ENCODE measurements at regions not wholly inside any gene's neighbourhood (a gene's known extent, or its start where the extent isn't known, plus 50 kb on each side); places are given as distances from the start of the nearest gene placed in this dataset.
"Not testable (repeated sequence)": the region's sequence is repeated elsewhere in the genome, so short reads cannot be mapped to it uniquely, and the experiment has no call there.

DNA sequence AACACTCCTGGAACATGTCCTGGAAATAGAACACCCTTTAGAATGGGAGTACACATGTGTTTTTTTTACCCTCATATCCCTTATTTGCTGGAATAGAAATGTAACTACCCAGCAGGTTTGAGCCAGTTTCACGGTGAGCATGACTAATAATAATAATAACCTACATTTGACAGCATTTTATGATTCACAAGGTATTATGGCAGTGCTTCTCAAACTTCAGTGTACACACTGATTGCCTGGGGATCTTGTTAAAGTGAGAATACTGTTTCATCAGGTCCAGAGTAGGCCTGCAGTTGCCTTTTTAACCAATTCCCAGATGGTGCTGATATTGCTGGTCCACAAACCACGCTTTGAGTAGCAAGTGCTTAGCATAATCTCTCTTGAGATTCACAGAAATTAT, 63.9 kb downstream of the NFKBIZ start:
- DNase-seq, result no peak

DNA sequence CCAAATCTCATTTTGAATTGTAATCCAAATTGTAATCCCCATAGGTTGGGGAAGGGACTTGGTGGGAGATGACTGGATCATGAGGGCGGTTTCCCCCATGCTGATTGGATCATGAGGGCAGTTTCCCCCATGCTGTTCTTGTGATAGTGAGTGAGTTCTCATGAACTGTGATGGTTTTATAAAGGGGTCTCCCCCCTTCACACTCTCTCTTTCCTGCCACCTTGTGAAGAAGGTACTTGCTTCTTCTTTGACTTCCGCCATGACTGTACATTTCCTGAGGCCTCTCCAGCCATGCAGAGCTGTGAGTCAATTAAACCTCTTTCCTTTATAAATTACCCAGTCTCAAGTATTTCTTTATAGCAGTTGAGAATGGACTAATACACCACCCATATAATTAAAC, 68.4 kb downstream of the NFKBIZ start:
- DNase-seq, result not testable (repeated sequence)

- DNase-seq, result not testable (repeated sequence)
Observed at GRCh38 chr3:101922151-101922725, 72.9 kb downstream of the NFKBIZ start.

GRCh38 chr3:101924621-101925020, 75.3 kb downstream of the NFKBIZ start:
- not testable (repeated sequence) for DNase-seq

- not testable (repeated sequence) for DNase-seq
Observed at GRCh38 chr3:101925124-101925523, 75.8 kb downstream of the NFKBIZ start.

GRCh38 chr3:101925564-101925963, 76.2 kb downstream of the NFKBIZ start:
- DNase-seq, result no peak

- DNase-seq, result no peak
Observed at GRCh38 chr3:101926594-101927105, 77.3 kb downstream of the NFKBIZ start.

- peak; percentile 48 for DNase-seq
Observed at GRCh38 chr3:101928890-101929289, 79.6 kb downstream of the NFKBIZ start.

GRCh38 chr3:101931081-101931480, 81.8 kb downstream of the NFKBIZ start:
- DNase-seq, result no peak

- no peak for DNase-seq
Observed at GRCh38 chr3:101932326-101933068, 83.2 kb downstream of the NFKBIZ start.

DNA sequence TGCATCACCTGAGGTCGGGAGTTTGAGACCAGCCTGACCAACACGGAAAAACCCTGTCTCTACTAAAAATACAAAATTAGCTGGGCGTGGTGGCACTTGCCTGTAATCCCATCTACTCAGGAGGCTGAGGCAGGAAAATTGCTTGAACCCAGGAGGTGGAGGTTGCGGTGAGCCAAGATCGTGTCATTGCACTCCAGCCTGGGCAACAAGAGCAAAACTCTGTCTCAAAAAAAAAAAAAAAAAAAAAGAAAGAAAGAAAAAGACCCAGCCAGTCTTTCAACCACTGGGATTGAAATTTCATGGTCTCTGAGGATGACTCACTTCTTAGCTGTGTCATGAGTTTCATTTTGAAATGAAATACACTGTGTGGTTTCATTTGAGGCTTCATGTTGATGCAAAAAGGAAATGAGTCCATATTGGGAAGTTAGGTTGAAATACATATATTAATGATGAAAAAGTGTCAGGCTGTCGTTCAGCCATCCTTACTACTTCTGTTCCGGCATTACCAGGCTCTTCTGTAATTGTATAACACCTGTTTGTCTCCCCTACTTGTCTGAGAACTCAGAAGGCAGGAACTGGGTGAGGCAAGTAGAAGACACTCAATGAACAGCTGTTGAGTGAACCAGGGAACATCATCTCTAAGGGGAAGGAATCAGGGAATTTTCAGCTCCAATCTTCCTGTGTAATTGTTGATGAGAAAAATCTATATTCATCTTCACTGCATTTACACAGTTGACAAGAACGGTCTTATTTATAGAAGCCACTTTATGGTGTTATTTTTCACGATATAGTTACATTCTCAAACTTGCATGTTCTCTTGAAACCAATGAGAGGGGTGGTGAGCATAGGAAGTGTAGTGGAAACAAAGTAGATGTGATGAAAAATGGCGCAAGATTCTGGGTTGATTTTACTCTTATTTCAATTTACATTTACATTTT, 87.4 kb downstream of the NFKBIZ start:
- no peak for DNase-seq

DNA sequence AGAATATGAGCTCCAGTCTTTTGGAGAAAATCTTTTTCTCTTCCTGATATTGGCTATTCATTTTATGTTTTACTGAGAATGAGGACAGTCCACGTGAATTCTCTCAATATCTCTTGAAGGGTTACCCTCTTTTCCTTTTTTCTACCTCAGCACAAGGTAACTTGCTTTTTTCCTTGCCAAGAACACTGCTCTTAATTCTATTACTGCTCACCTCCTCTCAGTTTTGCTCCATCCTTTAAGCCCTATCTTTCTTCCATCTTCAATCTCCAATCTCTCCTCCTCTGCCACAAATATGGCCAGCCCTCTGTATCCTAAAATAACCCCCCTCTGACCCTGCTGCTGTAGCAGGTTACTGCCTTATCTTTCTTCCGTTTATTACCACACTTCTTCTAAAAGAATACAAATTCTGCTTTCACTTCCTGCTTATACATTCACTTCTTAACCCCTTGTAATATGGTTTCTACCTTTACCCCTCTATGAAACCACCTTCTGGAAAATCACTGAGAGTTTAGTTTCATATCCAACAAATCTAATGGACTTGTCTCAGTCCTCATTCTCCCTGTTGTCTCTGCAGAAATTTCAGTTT, 89.0 kb downstream of the NFKBIZ start:
- no peak for DNase-seq

- DNase-seq, result no peak
Observed at GRCh38 chr3:101939361-101940049, 90.2 kb downstream of the NFKBIZ start.

- peak; percentile 59 for DNase-seq
Observed at GRCh38 chr3:101940521-101941317, 91.4 kb downstream of the NFKBIZ start.

- DNase-seq, result no peak
Observed at GRCh38 chr3:101941318-101942040, 92.2 kb downstream of the NFKBIZ start.

DNA sequence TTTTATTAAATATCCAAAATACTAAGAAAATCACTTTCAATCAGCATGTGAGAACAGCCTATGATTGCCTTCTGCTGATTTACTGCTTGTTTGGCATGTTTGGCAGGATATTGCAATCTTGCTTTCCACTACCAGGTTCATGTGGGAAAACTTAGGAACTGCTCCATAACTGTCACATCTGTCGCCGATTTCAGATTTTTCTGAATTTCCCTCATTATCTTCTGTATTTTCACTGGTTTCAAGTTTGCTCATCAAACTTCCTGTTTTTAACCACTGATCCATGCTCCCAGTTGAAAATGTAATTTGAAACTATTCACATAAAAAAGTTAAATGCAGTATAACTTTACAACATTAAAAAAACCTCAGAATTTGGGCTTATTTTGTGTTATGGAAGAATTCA, 93.0 kb downstream of the NFKBIZ start:
- DNase-seq, result no peak

GRCh38 chr3:101943029-101943428, 93.7 kb downstream of the NFKBIZ start:
- DNase-seq, result no peak

DNA sequence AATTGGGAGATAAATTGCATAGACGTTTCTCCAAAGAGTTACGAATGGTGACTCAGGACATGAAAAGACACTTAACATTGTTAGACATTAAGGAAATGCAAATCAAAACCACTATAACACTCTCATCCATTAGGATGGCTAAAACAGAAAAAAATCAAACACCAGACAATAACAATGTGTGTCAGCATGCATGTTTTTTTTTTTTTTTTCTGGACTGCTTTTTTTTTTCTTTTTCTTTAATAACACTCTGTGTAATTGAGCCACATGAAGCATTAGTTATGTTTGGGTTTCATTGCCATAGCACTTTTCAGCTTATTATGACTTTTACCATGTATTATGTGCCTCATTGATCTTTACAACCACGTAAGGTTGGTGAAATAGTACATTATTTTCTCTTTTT, 95.0 kb downstream of the NFKBIZ start:
- DNase-seq, result no peak

- no peak for DNase-seq
Observed at GRCh38 chr3:101945980-101946379, 96.7 kb downstream of the NFKBIZ start.

DNA sequence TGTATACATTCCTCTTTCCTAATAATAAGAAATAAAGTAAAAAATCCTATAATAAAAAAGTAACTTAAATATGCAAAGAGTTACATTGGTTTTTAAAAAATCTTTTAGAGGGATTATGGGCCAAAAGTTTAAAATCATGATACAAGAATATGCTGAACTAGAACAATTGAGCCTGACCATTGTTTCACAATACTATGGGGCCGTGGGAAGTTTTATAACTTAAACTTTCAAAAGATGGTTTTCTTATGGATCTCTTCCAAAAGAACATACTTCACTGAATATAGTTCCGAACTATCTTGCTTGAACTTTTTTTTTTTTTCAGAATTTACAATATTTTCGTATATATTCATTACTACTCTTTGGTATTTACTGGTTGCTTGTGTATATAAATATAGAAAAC, 97.6 kb downstream of the NFKBIZ start:
- DNase-seq, result no peak

GRCh38 chr3:101950510-101950909, 101.2 kb downstream of the NFKBIZ start:
- DNase-seq, result no peak

Measured in right forelimb (tissue), 1 donor.